T47D (cell line): ENCODE measurements at regions not wholly inside any gene's neighbourhood (a gene's known extent, or its start where the extent isn't known, plus 50 kb on each side); places are given as distances from the start of the nearest gene placed in this dataset.

Experiments used
- DNase-seq, 2 experiments: peaks; one replicate each; pipeline versions ENCODE4 v3.0.0 to v3.0.0-alpha.2; 2011 to 2012; ENCODE audit warnings: low read depth in 1 of 2, low spot score in 1 of 2
- JUND ChIP-seq: IDR thresholded peaks from 2 replicates; pipeline ENCODE4 v1.6.1; 2012; ENCODE audit warnings: low read depth
- in situ Hi-C: cut with HindIII; loops from 2 replicates; pipeline ENCODE4 v1.10.0; 2016; ENCODE audit warnings: low sequenced_read_pairs, low pct_unique_long_range_greater_than_20kb

GRCh38 chr1:11596295-11596694 lies 57.9 kb downstream of the FBXO2 start:
- no peak for TF ChIP-seq JUND
- in situ Hi-C loops: no loop called here
- no peak for DNase-seq

- in situ Hi-C loops: no loop called here
- DNase-seq: no peak
- no peak for TF ChIP-seq JUND
These were observed 58.9 kb downstream of the FBXO2 start for GRCh38 chr1:11595285-11595684.

- in situ Hi-C loops: no loop called here
- no peak for TF ChIP-seq JUND
- DNase-seq: no peak
These were observed 59.6 kb downstream of the FBXO2 start for GRCh38 chr1:11594625-11595024.

GRCh38 chr1:11594222-11594621 lies 60.0 kb downstream of the FBXO2 start:
- peak in 1 of 2 experiments; percentile 26 for DNase-seq

GRCh38 chr1:11592752-11593151 lies 61.5 kb downstream of the FBXO2 start:
- no peak for DNase-seq
- TF ChIP-seq JUND: no peak
- in situ Hi-C loops: no loop called here

More at GRCh38 chr1:11594222-11594621, 60.0 kb downstream of the FBXO2 start:
- no peak for TF ChIP-seq JUND
- in situ Hi-C loops: no loop called here

- TF ChIP-seq JUND: no peak
- in situ Hi-C loops: no loop called here
- DNase-seq: peak in 1 of 2 experiments; percentile 4
These were observed 63.8 kb downstream of the FBXO2 start for GRCh38 chr1:11590395-11590794.
